Endothelial cell of umbilical vein (primary cell): ENCODE measurements at regions not wholly inside any gene's neighbourhood (a gene's known extent, or its start where the extent isn't known, plus 50 kb on each side); places are given as distances from the start of the nearest gene placed in this dataset.

Experiments
- BruUV-seq: library from RNA; stranded (reverse); fragments of 400-500 nt; replicated peaks from 2 replicates; lab custom pipeline; 2021; lab: Mats Ljungman, UMichigan
- CTCF ChIA-PET: fragments of 300-600, 350-600 bp; sonication (Branson Sonifier 250); formaldehyde crosslinking; loops from one replicate; lab custom pipeline; 2021; ENCODE audit warnings: antibody characterized with exemption, inconsistent platforms; lab: Charles Lee
- POLR2A ChIA-PET: fragments of 300-600, 350-600 bp; sonication (Branson Sonifier 250); formaldehyde crosslinking; loops from one replicate; lab custom pipeline; 2021; ENCODE audit warnings: antibody characterized with exemption, inconsistent platforms; lab: Charles Lee
- DNase-seq: peaks from one replicate; pipeline ENCODE4 v3.0.0-alpha.2; 2011; ENCODE audit warnings: low read depth, low spot score
- FAIRE-seq: peaks from 2 replicates; lab custom pipeline; 2011; peaks lifted over from hg19 to GRCh38; lab: Jason Lieb, UNC
- H2AFZ ChIP-seq: 2 replicates; pipeline ENCODE4 v1.6.0; 2012; ENCODE audit warnings: low read depth, low read length, control low read depth, inconsistent platforms
- H3K27ac ChIP-seq: 2 replicates; pipeline ENCODE4 v1.5.1; 2011; ENCODE audit warnings: low read depth, mild to moderate bottlenecking, control low read depth, low read length, moderate library complexity; ENCODE audit not compliant: insufficient read depth
- H3K27me3 ChIP-seq, 2 experiments: 2 replicates each; pipeline versions ENCODE4 v1.6.0 to v1.6.1; 2011; ENCODE audit warnings: low read length in 2 of 2, mixed read lengths in 1 of 2; ENCODE audit not compliant: control insufficient read depth in 2 of 2, insufficient read depth in 2 of 2
- H3K36me3 ChIP-seq, 2 experiments: 2 replicates in 1 of 2; 3 replicates in 1 of 2; pipeline ENCODE4 v1.5.1; 2011; ENCODE audit warnings: low read length in 2 of 2, mild to moderate bottlenecking in 1 of 2, moderate library complexity in 1 of 2; ENCODE audit not compliant: control insufficient read depth in 2 of 2, insufficient read depth in 2 of 2; ENCODE audit errors: extremely low read depth in 1 of 2
- H3K4me1 ChIP-seq: 3 replicates; pipeline ENCODE4 v1.5.1; 2011; ENCODE audit warnings: mild to moderate bottlenecking, low read length; ENCODE audit not compliant: control insufficient read depth, insufficient read depth; ENCODE audit errors: extremely low read depth
- H3K4me2 ChIP-seq: 2 replicates; pipeline ENCODE4 v1.6.1; 2011; ENCODE audit warnings: low read length, control low read depth, mixed read lengths; ENCODE audit not compliant: insufficient read depth
- H3K4me3 ChIP-seq, 3 experiments: fragments of 200-600 bp in 1 of 3; sonication (generic), shearing (Covaris generic) in 1 of 3; replicated peaks in 1 of 3; 2 replicates each; pipeline ENCODE4 v1.5.1; 2011 to 2016; ENCODE audit warnings: control low read depth in 3 of 3, low read length in 3 of 3, mild to moderate bottlenecking in 2 of 3, inconsistent platforms in 1 of 3, low read depth in 1 of 3, moderate library complexity in 1 of 3; ENCODE audit not compliant: insufficient read depth in 1 of 3
- H3K79me2 ChIP-seq: 2 replicates; pipeline ENCODE4 v1.6.0; 2012; ENCODE audit warnings: low read length, inconsistent platforms; ENCODE audit not compliant: control insufficient read depth, insufficient read depth
- H3K9ac ChIP-seq: replicated peaks from 2 replicates; pipeline ENCODE3; 2011; ENCODE audit warnings: low read length, control low read depth; ENCODE audit not compliant: insufficient read depth; ENCODE audit errors: extremely low read depth
- H3K9me1 ChIP-seq: replicated peaks from 3 replicates; pipeline ENCODE4 v1.6.0; 2011; ENCODE audit warnings: mild to moderate bottlenecking, low read length; ENCODE audit not compliant: control insufficient read depth, insufficient read depth; ENCODE audit errors: extremely low read depth
- H3K9me3 ChIP-seq: replicated peaks from 2 replicates; pipeline ENCODE4 v1.5.1; 2012; ENCODE audit warnings: low read length, inconsistent platforms; ENCODE audit not compliant: control insufficient read depth, insufficient read depth
- H4K20me1 ChIP-seq: replicated peaks from 2 replicates; pipeline ENCODE3; 2011; ENCODE audit warnings: mild to moderate bottlenecking, low read length; ENCODE audit not compliant: control insufficient read depth, insufficient read depth; ENCODE audit errors: extremely low read depth
- EZH2 ChIP-seq: IDR thresholded peaks from 2 replicates; pipeline ENCODE4 v1.6.1; 2012; ENCODE audit warnings: borderline replicate concordance, low read depth, mild to moderate bottlenecking, moderate library complexity, low read length, inconsistent platforms; ENCODE audit not compliant: severe bottlenecking
- FOS ChIP-seq: IDR thresholded peaks from 2 replicates; pipeline ENCODE4 v1.6.1; 2011; ENCODE audit warnings: mild to moderate bottlenecking, low read length, moderate library complexity, borderline replicate concordance; ENCODE audit not compliant: insufficient read depth
- GATA2 ChIP-seq: IDR thresholded peaks from 2 replicates; pipeline ENCODE4 v1.7.0; 2011; ENCODE audit warnings: low read depth, mild to moderate bottlenecking, moderate library complexity, mixed read lengths, low read length; ENCODE audit not compliant: insufficient read length, insufficient read depth
- JUN ChIP-seq: IDR thresholded peaks from 2 replicates; pipeline ENCODE4 v1.6.1; 2011; ENCODE audit warnings: borderline replicate concordance, low read depth; ENCODE audit not compliant: insufficient read length, insufficient read depth
- MAX ChIP-seq: IDR thresholded peaks from 2 replicates; pipeline ENCODE4 v1.6.1; 2011; ENCODE audit not compliant: insufficient read depth, insufficient read length
- MYC ChIP-seq: IDR thresholded peaks from one replicate; pipeline ENCODE4 v1.6.1; 2011; ENCODE audit warnings: mild to moderate bottlenecking, low read depth, low read length
- POLR2A ChIP-seq: IDR thresholded peaks from 2 replicates; pipeline ENCODE4 v1.6.1; 2012; ENCODE audit warnings: low read depth, mild to moderate bottlenecking, control low read depth, low read length
- POLR2AphosphoS5 ChIP-seq: IDR thresholded peaks from 2 replicates; pipeline ENCODE4 v1.6.1; 2012; ENCODE audit warnings: low read depth, mild to moderate bottlenecking, control low read depth, low read length, moderate library complexity; ENCODE audit not compliant: insufficient read depth
- dilution Hi-C: fragments of 300-500 bp; cut with MboI; formaldehyde crosslinking; loops from one replicate; pipeline ENCODE4 v1.15.0; 2019; ENCODE audit warnings: low sequenced_read_pairs; ENCODE audit not compliant: extremely low pct_ligation_motif_present
- intact Hi-C: fragments of 100-400 bp; cut with micrococcal nuclease; formaldehyde crosslinking; loops from one replicate; pipeline ENCODE4 v1.10.0; 2022

- no peaks in the 10 kb centered on the region for H3K36me3 ChIP-seq
- no peaks in the 10 kb centered on the region for H4K20me1 ChIP-seq
- intact Hi-C loops (no loop called here), dilution Hi-C loops (no loop called here)
- no peak overlapping the region for H3K4me2 ChIP-seq
- POLR2A ChIA-PET, result no interaction called here
- FAIRE-seq (no peak), DNase-seq (no peak)
- BruUV-seq, result no TSS peak
- no peak overlapping the region for H3K27ac ChIP-seq
- no peak overlapping the region for H3K9ac ChIP-seq
- H3K4me1 ChIP-seq, result no peaks in the 10 kb centered on the region
- CTCF ChIA-PET, result no interaction called here
- H3K9me1 ChIP-seq, result no peaks in the 10 kb centered on the region
- H3K27me3 ChIP-seq, result no peaks in the 10 kb centered on the region
- no peaks in the 10 kb centered on the region for H3K9me3 ChIP-seq
- no peak overlapping the region for H2AFZ ChIP-seq
- H3K79me2 ChIP-seq, result no peaks in the 10 kb centered on the region
- H3K4me3 ChIP-seq, result no peak overlapping the region
- TF ChIP-seq POLR2AphosphoS5, result no peak
Measured at GRCh38 chr7:67435894-67436535, 439.4 kb downstream of the TYW1 start.

- H3K36me3 ChIP-seq, result no peaks in the 10 kb centered on the region
- FAIRE-seq (no peak), DNase-seq (no peak)
- H3K9ac ChIP-seq, result no peak overlapping the region
- POLR2A ChIA-PET, result no interaction called here
- H2AFZ ChIP-seq, result no peak overlapping the region
- no peaks in the 10 kb centered on the region for H3K27me3 ChIP-seq
- intact Hi-C loops (no loop called here), dilution Hi-C loops (no loop called here)
- H3K79me2 ChIP-seq, result no peaks in the 10 kb centered on the region
- H3K4me2 ChIP-seq, result no peak overlapping the region
- no peaks in the 10 kb centered on the region for H3K9me3 ChIP-seq
- BruUV-seq, result no TSS peak
- H3K4me3 ChIP-seq, result no peak overlapping the region
- CTCF ChIA-PET, result no interaction called here
- no peaks in the 10 kb centered on the region for H4K20me1 ChIP-seq
- no peaks in the 10 kb centered on the region for H3K4me1 ChIP-seq
- TF ChIP-seq GATA2 (no peak), POLR2A (no peak), FOS (no peak), EZH2 (no peak), JUN (no peak), MAX (no peak), POLR2AphosphoS5 (no peak), MYC (no peak)
- H3K9me1 ChIP-seq, result no peaks in the 10 kb centered on the region
- H3K27ac ChIP-seq, result no peak overlapping the region
Measured at GRCh38 chr7:67438198-67438882, 441.7 kb downstream of the TYW1 start.
